HEK293 (cell line): ENCODE measurements at regions not wholly inside any gene's neighbourhood (a gene's known extent, or its start where the extent isn't known, plus 50 kb on each side); places are given as distances from the start of the nearest gene placed in this dataset.

Experiments
- GLI2 ChIP-seq: fragments of 450-650 bp; formaldehyde crosslinking; IDR thresholded peaks from 2 replicates; pipeline ENCODE4; 2017; ENCODE audit warnings: missing biosample characterization, missing genetic modification characterization, low read depth, borderline replicate concordance
- GLI4 ChIP-seq: fragments of 450-650 bp; formaldehyde crosslinking; IDR thresholded peaks from 2 replicates; pipeline ENCODE4 v1.5.1; 2016; ENCODE audit warnings: missing biosample characterization, missing genetic modification characterization
- HOXA7 ChIP-seq: sonication (generic); formaldehyde crosslinking; IDR thresholded peaks from 2 replicates; pipeline ENCODE4 v1.8.1; 2022; ENCODE audit warnings: missing genetic modification reagents, borderline replicate concordance
- HOXC10 ChIP-seq: sonication (generic); formaldehyde crosslinking; IDR thresholded peaks from 2 replicates; pipeline ENCODE4 v1.8.1; 2023; ENCODE audit warnings: mild to moderate bottlenecking, missing genetic modification reagents
- IKZF3 ChIP-seq: fragments of 450-650 bp; IDR thresholded peaks from 2 replicates; pipeline ENCODE4 v1.5.0; 2018; ENCODE audit warnings: missing biosample characterization, mild to moderate bottlenecking, missing genetic modification characterization, moderate library complexity
- KLF1 ChIP-seq: fragments of 450-650 bp; formaldehyde crosslinking; IDR thresholded peaks from 2 replicates; pipeline ENCODE4 v1.5.1; 2016; ENCODE audit warnings: missing biosample characterization, missing genetic modification characterization
- PATZ1 ChIP-seq: fragments of 450-650 bp; formaldehyde crosslinking; IDR thresholded peaks from 2 replicates; pipeline ENCODE4 v1.5.1; 2016; ENCODE audit warnings: missing biosample characterization, missing genetic modification characterization
- PRDM1 ChIP-seq: fragments of 450-650 bp; formaldehyde crosslinking; IDR thresholded peaks from 2 replicates; pipeline ENCODE4; 2016; ENCODE audit warnings: missing biosample characterization, missing genetic modification characterization
- SCRT2 ChIP-seq: fragments of 450-650 bp; formaldehyde crosslinking; IDR thresholded peaks from 2 replicates; pipeline ENCODE4 v1.5.1; 2016; ENCODE audit warnings: missing biosample characterization, missing genetic modification characterization
- SETDB1 ChIP-seq: IDR thresholded peaks from one replicate; pipeline ENCODE4 v1.6.1; 2017; ENCODE audit warnings: mild to moderate bottlenecking, low read length, moderate library complexity, mixed read lengths; ENCODE audit not compliant: insufficient read length
- TRIM28 ChIP-seq: IDR thresholded peaks from 2 replicates; pipeline ENCODE4 v1.6.1; 2011; ENCODE audit warnings: low read length, control low read depth, borderline replicate concordance
- YY1 ChIP-seq: fragments of 450-650 bp; formaldehyde crosslinking; IDR thresholded peaks from 2 replicates; pipeline ENCODE4 v1.5.1; 2018; ENCODE audit warnings: missing biosample characterization, missing genetic modification characterization
- YY2 ChIP-seq: fragments of 450-650 bp; formaldehyde crosslinking; IDR thresholded peaks from 2 replicates; pipeline ENCODE4 v1.5.1; 2016; ENCODE audit warnings: missing biosample characterization, missing genetic modification characterization
- ZBTB48 ChIP-seq: fragments of 450-650 bp; formaldehyde crosslinking; IDR thresholded peaks from 2 replicates; pipeline ENCODE4 v1.5.1; 2016; ENCODE audit warnings: missing biosample characterization, missing genetic modification characterization
- ZBTB7A ChIP-seq: fragments of 450-650 bp; formaldehyde crosslinking; IDR thresholded peaks from 2 replicates; pipeline ENCODE4 v1.5.1; 2016; ENCODE audit warnings: low read depth, missing biosample characterization, missing genetic modification characterization
- ZFHX2 ChIP-seq: fragments of 450-650 bp; formaldehyde crosslinking; conservative IDR thresholded peaks from 2 replicates; pipeline ENCODE4 v1.5.1; 2016; ENCODE audit warnings: missing biosample characterization, missing genetic modification characterization
- ZIC2 ChIP-seq: fragments of 450-650 bp; formaldehyde crosslinking; IDR thresholded peaks from 2 replicates; pipeline ENCODE4 v1.5.1; 2016; ENCODE audit warnings: missing biosample characterization, missing genetic modification characterization
- ZNF133 ChIP-seq: fragments of 450-650 bp; formaldehyde crosslinking; IDR thresholded peaks from 2 replicates; pipeline ENCODE4 v1.5.1; 2016; ENCODE audit warnings: missing biosample characterization, missing genetic modification characterization
- ZNF16 ChIP-seq: fragments of 450-650 bp; formaldehyde crosslinking; IDR thresholded peaks from 2 replicates; pipeline ENCODE4 v1.5.1; 2016; ENCODE audit warnings: low read depth, missing biosample characterization, missing genetic modification characterization
- ZNF174 ChIP-seq: fragments of 450-650 bp; formaldehyde crosslinking; IDR thresholded peaks from 2 replicates; pipeline ENCODE4 v1.5.0; 2017; ENCODE audit warnings: missing biosample characterization, mild to moderate bottlenecking, missing genetic modification characterization
- ZNF18 ChIP-seq: fragments of 450-650 bp; formaldehyde crosslinking; IDR thresholded peaks from 2 replicates; pipeline ENCODE4 v1.5.1; 2016; ENCODE audit warnings: missing biosample characterization, missing genetic modification characterization
- ZNF23 ChIP-seq: fragments of 450-650 bp; formaldehyde crosslinking; IDR thresholded peaks from 2 replicates; pipeline ENCODE4 v1.5.1; 2016; ENCODE audit warnings: missing biosample characterization, missing genetic modification characterization, borderline replicate concordance
- ZNF274 ChIP-seq, 2 experiments: fragments of 200-500 bp in 1 of 2; fragments of 450-650 bp in 1 of 2; sonication (Bioruptor generic) in 1 of 2; formaldehyde crosslinking in 1 of 2; IDR thresholded peaks; 2 replicates each; pipeline versions ENCODE4 v1.5.1 to v1.6.1; 2014 to 2016; ENCODE audit warnings: borderline replicate concordance in 1 of 2, inconsistent platforms in 1 of 2, low read length in 1 of 2, missing biosample characterization in 1 of 2, missing genetic modification characterization in 1 of 2
- ZNF280C ChIP-seq: fragments of 450-650 bp; formaldehyde crosslinking; IDR thresholded peaks from 2 replicates; pipeline ENCODE4 v1.5.1; 2016; ENCODE audit warnings: missing biosample characterization, missing genetic modification characterization
- ZNF324 ChIP-seq: fragments of 450-650 bp; formaldehyde crosslinking; IDR thresholded peaks from 2 replicates; pipeline ENCODE4 v1.5.1; 2016; ENCODE audit warnings: missing biosample characterization, missing genetic modification characterization
- ZNF423 ChIP-seq: fragments of 450-650 bp; formaldehyde crosslinking; IDR thresholded peaks from 2 replicates; pipeline ENCODE4 v1.5.1; 2016; ENCODE audit warnings: missing biosample characterization, missing genetic modification characterization
- ZNF624 ChIP-seq: fragments of 450-650 bp; formaldehyde crosslinking; IDR thresholded peaks from 2 replicates; pipeline ENCODE4 v1.5.1; 2017; ENCODE audit warnings: missing biosample characterization, missing genetic modification characterization
- ZNF701 ChIP-seq: fragments of 450-650 bp; formaldehyde crosslinking; IDR thresholded peaks from 2 replicates; pipeline ENCODE4 v1.5.1; 2016; ENCODE audit warnings: missing biosample characterization, missing genetic modification characterization
- ZNF768 ChIP-seq: fragments of 450-650 bp; formaldehyde crosslinking; IDR thresholded peaks from 2 replicates; pipeline ENCODE4 v1.5.1; 2018; ENCODE audit warnings: missing biosample characterization, mild to moderate bottlenecking, missing genetic modification characterization
- ZSCAN16 ChIP-seq: fragments of 450-650 bp; formaldehyde crosslinking; IDR thresholded peaks from 2 replicates; pipeline ENCODE4 v1.5.1; 2016; ENCODE audit warnings: missing biosample characterization, missing genetic modification characterization
- TF ChIP-seq, protein P1 (sequence below): fragments of 450-650 bp; formaldehyde crosslinking; IDR thresholded peaks from 2 replicates; pipeline ENCODE4 v1.5.1; 2016; ENCODE audit warnings: missing biosample characterization, missing genetic modification characterization
- TF ChIP-seq, protein P2 (sequence below): fragments of 450-650 bp; formaldehyde crosslinking; IDR thresholded peaks from 2 replicates; pipeline ENCODE4 v1.5.1; 2017; ENCODE audit warnings: missing biosample characterization, missing genetic modification characterization
- TF ChIP-seq, protein P3 (sequence below): fragments of 450-650 bp; formaldehyde crosslinking; IDR thresholded peaks from 2 replicates; pipeline ENCODE4 v1.5.1; 2016; ENCODE audit warnings: missing biosample characterization, missing genetic modification characterization, low read depth

GRCh38 chr4:123555233-123555806 is 158.7 kb downstream of the SPRY1 start (continued):
- TF ChIP-seq SCRT2 (tag by site-specific recombination) (peak; percentile 94), HOXA7 (no peak), ZNF280C (tag by site-specific recombination) (no peak), HOXC10 (no peak), ZNF768 (tag by site-specific recombination) (no peak), IKZF3 (tag by site-specific recombination) (peak; percentile 49; the same call in 1 of the 2 replicates), ZNF133 (no peak), YY2 (no peak), ZBTB7A (tag by site-specific recombination) (no peak), ZBTB48 (peak; percentile 77; the same call in 1 of the 2 replicates), PRDM1 (tag by site-specific recombination) (no peak), GLI4 (tag by site-specific recombination) (no peak), ZNF16 (tag by site-specific recombination) (no peak), ZNF324 (tag by site-specific recombination) (no peak), ZNF23 (tag by site-specific recombination) (no peak), ZNF701 (tag by site-specific recombination) (no peak), PATZ1 (tag by site-specific recombination) (peak; percentile 68), ZIC2 (tag by site-specific recombination) (peak; percentile 82), YY1 (tag by site-specific recombination) (no peak), KLF1 (tag by site-specific recombination) (no peak), ZNF18 (tag by site-specific recombination) (no peak), SETDB1 (no peak), ZFHX2 (tag by site-specific recombination) (no peak), ZNF274 (IDR thresholded peaks at IDR 0.05; ENCODE audit: low read length) (no peak), ZNF274 (tag by site-specific recombination; IDR thresholded peaks at IDR 0.05; ENCODE audit: borderline replicate concordance) (no peak), ZSCAN16 (tag by site-specific recombination) (no peak), ZNF624 (tag by site-specific recombination) (no peak), ZNF174 (tag by site-specific recombination) (no peak), TRIM28 (peak; percentile 65; the same call in 1 of the 2 replicates), GLI2 (no peak), ZNF423 (tag by site-specific recombination) (0 out of 2 replicates have a peak, but pooled peaks have one; percentile 29)
- TF ChIP-seq, protein P1, sequence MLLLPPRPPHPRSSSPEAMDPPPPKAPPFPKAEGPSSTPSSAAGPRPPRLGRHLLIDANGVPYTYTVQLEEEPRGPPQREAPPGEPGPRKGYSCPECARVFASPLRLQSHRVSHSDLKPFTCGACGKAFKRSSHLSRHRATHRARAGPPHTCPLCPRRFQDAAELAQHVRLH, result no peak
- TF ChIP-seq, protein P2, sequence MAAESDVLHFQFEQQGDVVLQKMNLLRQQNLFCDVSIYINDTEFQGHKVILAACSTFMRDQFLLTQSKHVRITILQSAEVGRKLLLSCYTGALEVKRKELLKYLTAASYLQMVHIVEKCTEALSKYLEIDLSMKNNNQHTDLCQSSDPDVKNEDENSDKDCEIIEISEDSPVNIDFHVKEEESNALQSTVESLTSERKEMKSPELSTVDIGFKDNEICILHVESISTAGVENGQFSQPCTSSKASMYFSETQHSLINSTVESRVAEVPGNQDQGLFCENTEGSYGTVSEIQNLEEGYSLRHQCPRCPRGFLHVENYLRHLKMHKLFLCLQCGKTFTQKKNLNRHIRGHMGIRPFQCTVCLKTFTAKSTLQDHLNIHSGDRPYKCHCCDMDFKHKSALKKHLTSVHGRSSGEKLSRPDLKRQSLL (tag by site-specific recombination), result peak; percentile 76; the same call in 1 of the 2 replicates
- TF ChIP-seq, protein P3, sequence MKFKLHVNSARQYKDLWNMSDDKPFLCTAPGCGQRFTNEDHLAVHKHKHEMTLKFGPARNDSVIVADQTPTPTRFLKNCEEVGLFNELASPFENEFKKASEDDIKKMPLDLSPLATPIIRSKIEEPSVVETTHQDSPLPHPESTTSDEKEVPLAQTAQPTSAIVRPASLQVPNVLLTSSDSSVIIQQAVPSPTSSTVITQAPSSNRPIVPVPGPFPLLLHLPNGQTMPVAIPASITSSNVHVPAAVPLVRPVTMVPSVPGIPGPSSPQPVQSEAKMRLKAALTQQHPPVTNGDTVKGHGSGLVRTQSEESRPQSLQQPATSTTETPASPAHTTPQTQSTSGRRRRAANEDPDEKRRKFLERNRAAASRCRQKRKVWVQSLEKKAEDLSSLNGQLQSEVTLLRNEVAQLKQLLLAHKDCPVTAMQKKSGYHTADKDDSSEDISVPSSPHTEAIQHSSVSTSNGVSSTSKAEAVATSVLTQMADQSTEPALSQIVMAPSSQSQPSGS (tag by site-specific recombination), result no peak
